HG03060 (cell line): ENCODE measurements at regions not wholly inside any gene's neighbourhood (a gene's known extent, or its start where the extent isn't known, plus 50 kb on each side); places are given as distances from the start of the nearest gene placed in this dataset.
A peak's percentile ranks its signal among the peaks of the same experiment; 100 is the strongest.

Experiments
- ATAC-seq: cut with Tn5 transposase; IDR thresholded peaks from one replicate; pipeline ENCODE4 v1.9.1; 2021; ENCODE audit warnings: low read depth, moderate number of reproducible peaks; ENCODE audit not compliant: unreplicated experiment

GRCh38 chr2:226447338-226448300 lies 352.0 kb downstream of the IRS1 start:
- ATAC-seq, result no peak

- ATAC-seq, result no peak
These were observed 353.1 kb downstream of the IRS1 start for GRCh38 chr2:226446406-226447001.

GRCh38 chr2:226445216-226445861 lies 354.3 kb downstream of the IRS1 start:
- no peak for ATAC-seq

GRCh38 chr2:226443112-226443511 lies 356.5 kb downstream of the IRS1 start:
- no peak for ATAC-seq

GRCh38 chr2:226440127-226440918 lies 359.3 kb downstream of the IRS1 start:
- no peak for ATAC-seq

- no peak for ATAC-seq
These were observed 360.3 kb downstream of the IRS1 start for GRCh38 chr2:226439337-226439736.

GRCh38 chr2:226435146-226435545 lies 364.5 kb downstream of the IRS1 start:
- ATAC-seq, result no peak

- ATAC-seq, result no peak
These were observed 364.9 kb downstream of the IRS1 start for GRCh38 chr2:226434702-226435101.

- no peak for ATAC-seq
These were observed 368.2 kb downstream of the IRS1 start for GRCh38 chr2:226431288-226431948.

- no peak for ATAC-seq
These were observed 370.1 kb downstream of the IRS1 start for GRCh38 chr2:226429476-226429875.

- ATAC-seq, result no peak
These were observed 371.9 kb downstream of the IRS1 start for GRCh38 chr2:226427538-226428307.

- ATAC-seq, result no peak
These were observed 373.3 kb downstream of the IRS1 start for GRCh38 chr2:226426292-226426736.

- no peak for ATAC-seq
These were observed 374.6 kb downstream of the IRS1 start for GRCh38 chr2:226424971-226425370.

GRCh38 chr2:226423498-226423960 lies 376.1 kb downstream of the IRS1 start:
- ATAC-seq, result peak; percentile 74

GRCh38 chr2:226420646-226421045 lies 379.0 kb downstream of the IRS1 start:
- no peak for ATAC-seq

GRCh38 chr2:226418521-226418920 lies 381.1 kb downstream of the IRS1 start:
- no peak for ATAC-seq

- ATAC-seq, result no peak
These were observed 385.3 kb downstream of the IRS1 start for GRCh38 chr2:226414335-226414734.

- no peak for ATAC-seq
These were observed 386.0 kb downstream of the IRS1 start for GRCh38 chr2:226413498-226414130.
